ENCODE measurements at regions not wholly inside any gene's neighbourhood (a gene's known extent, or its start where the extent isn't known, plus 50 kb on each side); places are given as distances from the start of the nearest gene placed in this dataset.

DNA sequence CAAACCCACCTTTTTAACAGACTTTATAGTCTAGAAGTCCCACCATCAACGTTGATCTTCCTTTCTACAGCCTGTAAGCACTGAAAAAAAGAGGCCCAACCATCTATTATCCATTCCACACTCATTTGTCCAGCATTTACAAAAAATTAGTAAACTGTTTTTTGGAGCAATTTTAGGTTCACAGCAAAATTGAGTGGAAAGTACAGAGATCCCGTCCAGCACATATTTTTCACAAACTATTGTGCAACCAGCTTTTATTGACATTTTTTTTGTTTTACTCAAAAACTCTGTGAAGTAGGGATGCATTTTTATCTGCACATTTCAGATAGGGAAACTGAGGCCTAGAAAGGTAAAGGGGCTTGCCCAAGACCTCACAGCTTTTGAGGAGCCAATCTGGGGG lies 68.6 kb downstream of the TNP1 start:
- Histone ChIP-seq H3K27ac (peak overlapping the region; percentile 63 to 75), H3K4me3 (no peak overlapping the region), H3K36me3 (no peaks in the 10 kb centered on the region), H3K9me3 (no peaks in the 10 kb centered on the region), H3K4me1 (peaks cover 0 to 20% of the 10 kb centered on the region in 2 donors), H3K27me3 (no peaks in the 10 kb centered on the region)
- no peak for DNase-seq (ENCODE audit: low spot score)
- TF ChIP-seq, protein P1, sequence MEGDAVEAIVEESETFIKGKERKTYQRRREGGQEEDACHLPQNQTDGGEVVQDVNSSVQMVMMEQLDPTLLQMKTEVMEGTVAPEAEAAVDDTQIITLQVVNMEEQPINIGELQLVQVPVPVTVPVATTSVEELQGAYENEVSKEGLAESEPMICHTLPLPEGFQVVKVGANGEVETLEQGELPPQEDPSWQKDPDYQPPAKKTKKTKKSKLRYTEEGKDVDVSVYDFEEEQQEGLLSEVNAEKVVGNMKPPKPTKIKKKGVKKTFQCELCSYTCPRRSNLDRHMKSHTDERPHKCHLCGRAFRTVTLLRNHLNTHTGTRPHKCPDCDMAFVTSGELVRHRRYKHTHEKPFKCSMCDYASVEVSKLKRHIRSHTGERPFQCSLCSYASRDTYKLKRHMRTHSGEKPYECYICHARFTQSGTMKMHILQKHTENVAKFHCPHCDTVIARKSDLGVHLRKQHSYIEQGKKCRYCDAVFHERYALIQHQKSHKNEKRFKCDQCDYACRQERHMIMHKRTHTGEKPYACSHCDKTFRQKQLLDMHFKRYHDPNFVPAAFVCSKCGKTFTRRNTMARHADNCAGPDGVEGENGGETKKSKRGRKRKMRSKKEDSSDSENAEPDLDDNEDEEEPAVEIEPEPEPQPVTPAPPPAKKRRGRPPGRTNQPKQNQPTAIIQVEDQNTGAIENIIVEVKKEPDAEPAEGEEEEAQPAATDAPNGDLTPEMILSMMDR (IDR thresholded peaks at IDR 0.05) = no peak

DNA sequence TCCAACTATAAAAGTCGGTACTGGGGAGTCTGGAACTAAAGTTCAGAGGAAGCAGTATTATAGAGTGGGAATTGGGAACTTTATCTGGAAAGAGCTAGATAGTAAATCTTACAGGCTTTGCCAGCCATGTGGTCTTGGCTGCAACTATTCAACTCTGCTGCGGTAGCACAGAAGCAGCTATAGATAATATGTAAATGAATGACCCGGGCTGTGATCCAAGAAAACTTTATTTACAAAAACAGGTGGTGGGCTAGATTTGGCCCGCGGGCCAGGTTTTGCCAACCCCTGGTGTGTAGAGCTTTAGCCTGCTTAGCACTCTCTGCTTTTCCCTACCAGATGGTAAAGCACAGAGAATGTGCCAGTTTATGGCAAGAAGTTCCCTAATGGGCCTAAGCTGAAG lies 70.8 kb downstream of the TNP1 start:
- no peaks in the 10 kb centered on the region for H3K9me3 ChIP-seq
- TF ChIP-seq, protein P1 (IDR thresholded peaks at IDR 0.05) = no peak
- H3K4me3 ChIP-seq = no peak overlapping the region
- DNase-seq (ENCODE audit: low spot score) = no peak
- no peaks in the 10 kb centered on the region for H3K36me3 ChIP-seq
- peaks cover 0 to 20% of the 10 kb centered on the region in 2 donors for H3K4me1 ChIP-seq
- no peaks in the 10 kb centered on the region for H3K27me3 ChIP-seq
- no peak overlapping the region for H3K27ac ChIP-seq

DNA sequence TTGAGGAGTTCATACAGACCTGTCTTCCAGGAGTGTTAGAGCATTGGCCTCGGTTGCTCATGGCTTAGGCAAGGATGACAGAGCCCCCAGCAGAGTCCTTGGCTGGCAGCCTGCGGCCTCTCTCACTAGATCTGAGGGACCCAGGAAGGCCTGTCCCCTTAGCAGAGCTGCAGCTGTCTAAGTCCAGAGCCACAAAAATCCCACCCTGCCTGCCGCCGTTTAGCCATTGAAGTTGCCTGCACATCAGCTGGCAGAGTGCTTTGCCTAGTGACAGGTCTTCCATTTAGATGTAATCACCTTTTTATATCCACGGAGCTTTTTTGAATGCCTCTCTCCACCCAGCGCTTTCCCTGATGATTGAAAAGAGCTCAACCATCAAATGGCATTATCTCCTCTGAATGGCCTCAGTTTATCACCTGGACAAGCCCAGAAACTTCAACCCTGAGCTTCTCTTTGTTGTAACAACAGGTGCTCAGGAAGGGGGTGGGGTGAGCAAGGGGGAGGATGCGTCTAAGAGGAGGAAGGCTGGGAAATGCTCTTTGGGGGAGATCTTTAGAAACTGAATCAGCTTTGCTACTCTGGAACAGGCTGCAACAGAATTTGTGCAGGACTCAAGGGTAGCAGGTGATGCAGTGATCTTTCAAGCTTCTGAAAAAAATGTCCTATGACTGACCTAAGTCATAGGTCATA lies 71.9 kb downstream of the TNP1 start:
- Histone ChIP-seq H3K27me3 (no peaks in the 10 kb centered on the region), H3K36me3 (no peaks in the 10 kb centered on the region), H3K4me3 (no peak overlapping the region), H3K9me3 (no peaks in the 10 kb centered on the region), H3K27ac (no peak overlapping the region), H3K4me1 (peaks cover 0 to 16% of the 10 kb centered on the region in 2 donors)
- TF ChIP-seq, protein P1 (IDR thresholded peaks at IDR 0.05) = no peak
- no peak for DNase-seq (ENCODE audit: low spot score)

DNA sequence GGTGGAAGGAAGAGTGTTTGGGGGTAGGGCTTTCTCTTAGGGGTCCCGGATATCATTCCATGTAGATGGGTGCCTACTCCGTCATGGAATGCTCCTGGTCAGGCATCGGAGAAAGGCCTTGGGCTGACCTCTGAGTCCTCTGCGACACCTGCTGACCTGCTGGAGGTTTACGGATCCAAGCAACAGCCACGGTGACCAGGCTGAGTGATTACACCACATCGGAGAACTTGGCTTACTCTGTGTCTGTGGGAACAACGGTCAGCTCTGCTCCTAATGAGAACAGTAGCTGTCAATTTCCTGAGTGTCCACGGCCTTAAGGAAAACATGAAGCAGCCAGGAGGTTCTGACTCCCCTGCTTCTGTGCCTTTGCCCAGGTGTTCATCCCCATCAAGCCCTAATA lies 73.2 kb downstream of the TNP1 start:
- TF ChIP-seq, protein P1 (IDR thresholded peaks at IDR 0.05) = no peak
- peaks cover 0 to 3% of the 10 kb centered on the region in 2 donors for H3K4me1 ChIP-seq
- H3K27me3 ChIP-seq = no peaks in the 10 kb centered on the region
- no peaks in the 10 kb centered on the region for H3K36me3 ChIP-seq
- no peak for DNase-seq (ENCODE audit: low spot score)
- no peak overlapping the region for H3K27ac ChIP-seq
- H3K4me3 ChIP-seq = no peak overlapping the region
- no peaks in the 10 kb centered on the region for H3K9me3 ChIP-seq

DNA sequence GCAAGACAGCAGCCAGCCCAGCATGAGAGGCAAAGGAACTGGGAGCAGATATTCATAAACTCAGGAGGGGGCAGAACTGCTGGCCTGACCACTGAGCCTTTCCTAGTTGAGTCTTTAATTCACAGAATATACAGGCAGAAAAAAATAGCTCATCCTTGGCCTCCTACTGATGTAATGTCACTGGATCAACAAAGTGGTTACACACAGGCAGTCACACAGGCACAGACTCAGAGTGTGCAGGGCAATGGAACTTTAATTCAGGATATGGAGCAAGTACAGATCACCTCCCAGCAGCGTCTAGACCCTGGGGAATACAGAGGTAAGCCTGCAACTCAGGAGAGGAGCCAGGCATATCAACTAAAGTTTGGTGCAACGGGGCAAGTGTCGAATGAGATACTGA lies 75.4 kb downstream of the TNP1 start:
- no peaks in the 10 kb centered on the region for H3K9me3 ChIP-seq
- no peaks in the 10 kb centered on the region for H3K27me3 ChIP-seq
- H3K36me3 ChIP-seq = no peaks in the 10 kb centered on the region
- no peaks in the 10 kb centered on the region for H3K4me1 ChIP-seq
- no peak overlapping the region for H3K27ac ChIP-seq
- TF ChIP-seq, protein P1 (IDR thresholded peaks at IDR 0.05) = no peak
- no peak for DNase-seq (ENCODE audit: low spot score)
- no peak overlapping the region for H3K4me3 ChIP-seq

DNA sequence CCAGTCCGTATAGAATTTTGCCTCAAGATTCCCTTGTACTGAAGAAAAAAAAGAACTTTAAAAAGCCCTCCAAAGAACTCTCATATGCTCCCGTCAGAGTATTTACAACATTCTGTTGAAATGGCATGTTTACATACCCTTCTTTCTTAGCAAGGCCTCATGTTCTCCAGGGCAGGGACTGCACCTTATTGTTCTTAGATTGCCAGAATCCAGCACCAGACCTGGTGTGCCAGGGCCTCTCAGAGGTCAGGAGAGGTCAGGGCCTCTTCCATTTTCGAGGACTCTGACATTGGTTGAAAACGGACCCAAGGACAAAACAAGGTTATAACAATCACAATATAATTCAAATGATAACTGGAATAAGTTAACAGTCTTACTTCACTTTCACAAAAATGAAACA lies 78.2 kb downstream of the TNP1 start:
- no peaks in the 10 kb centered on the region for H3K9me3 ChIP-seq
- H3K4me1 ChIP-seq = no peaks in the 10 kb centered on the region
- no peak for DNase-seq (ENCODE audit: low spot score)
- no peak overlapping the region for H3K4me3 ChIP-seq
- TF ChIP-seq, protein P1 (IDR thresholded peaks at IDR 0.05) = no peak
- H3K27ac ChIP-seq = no peak overlapping the region
- no peaks in the 10 kb centered on the region for H3K27me3 ChIP-seq
- no peaks in the 10 kb centered on the region for H3K36me3 ChIP-seq
